ENCODE measurements at regions not wholly inside any gene's neighbourhood (a gene's known extent, or its start where the extent isn't known, plus 50 kb on each side); places are given as distances from the start of the nearest gene placed in this dataset.

DNA sequence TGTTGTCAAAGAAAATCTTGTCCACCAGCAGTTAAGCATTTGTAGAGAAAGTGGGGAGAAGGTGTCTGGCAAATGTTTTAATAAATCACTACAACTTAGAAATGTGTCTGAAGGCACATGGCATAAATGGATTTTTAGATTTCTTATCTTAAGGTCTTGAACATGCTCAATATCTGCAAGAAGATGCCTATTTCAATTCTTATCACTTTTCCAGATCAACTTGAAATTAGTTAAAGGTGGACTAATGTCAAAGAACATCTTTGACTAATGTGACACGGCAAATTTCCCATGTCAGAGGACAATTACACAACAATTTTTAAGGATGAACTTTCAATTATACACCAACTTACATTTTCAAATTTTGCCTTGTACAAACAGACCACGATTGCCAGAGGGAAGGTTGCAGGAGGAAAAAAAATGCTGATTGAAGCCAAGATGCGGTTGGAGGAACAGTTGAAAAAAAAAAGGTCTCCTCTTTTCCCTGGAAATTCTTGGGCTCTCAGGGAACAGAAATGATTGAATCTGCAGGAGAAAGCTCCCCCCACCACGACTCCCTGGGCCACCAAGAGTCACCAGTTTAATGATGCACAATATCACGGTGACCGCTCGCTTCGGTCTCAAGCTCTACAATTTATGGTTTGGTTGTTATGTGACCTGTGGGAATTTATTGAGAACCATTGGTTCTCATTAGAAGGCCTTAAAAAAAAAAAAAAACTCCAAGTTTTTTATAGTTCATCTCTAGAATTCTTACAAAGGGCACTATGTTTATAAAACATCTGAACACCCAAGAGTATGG is 507.6 kb upstream of the ADAMTS9 start:
- H3K27me3 Mint-ChIP-seq (ENCODE audit: low read depth): no peaks in the 10 kb centered on the region
- TF ChIP-seq CTCF (IDR thresholded peaks at IDR 0.05): no peak
- H3K27ac Mint-ChIP-seq (ENCODE audit: unreplicated experiment): no peak overlapping the region
- DNase-seq (ENCODE audit: low spot score): no peak
- no peak overlapping the region for H3K4me3 Mint-ChIP-seq (ENCODE audit: unreplicated experiment)
- no peaks in the 10 kb centered on the region for H3K9me3 Mint-ChIP-seq (ENCODE audit: low read depth)
- H3K36me3 Mint-ChIP-seq (ENCODE audit: low read depth): no peaks in the 10 kb centered on the region
- H3K4me1 Mint-ChIP-seq (ENCODE audit: low read depth): peaks cover 13% of the 10 kb centered on the region

- Mint-ChIP-seq H3K36me3 (ENCODE audit: low read depth) (no peaks in the 10 kb centered on the region), H3K4me1 (ENCODE audit: low read depth) (peaks cover 13% of the 10 kb centered on the region), H3K9me3 (ENCODE audit: low read depth) (no peaks in the 10 kb centered on the region), H3K4me3 (ENCODE audit: unreplicated experiment) (no peak overlapping the region), H3K27ac (ENCODE audit: unreplicated experiment) (no peak overlapping the region), H3K27me3 (ENCODE audit: low read depth) (no peaks in the 10 kb centered on the region)
- TF ChIP-seq CTCF (IDR thresholded peaks at IDR 0.05): no peak
- no peak for DNase-seq (ENCODE audit: low spot score)
These were observed 506.9 kb upstream of the ADAMTS9 start for GRCh38 chr3:65194744-65195143.

- Mint-ChIP-seq H3K4me3 (ENCODE audit: unreplicated experiment) (no peak overlapping the region), H3K27ac (ENCODE audit: unreplicated experiment) (no peak overlapping the region), H3K9me3 (ENCODE audit: low read depth) (no peaks in the 10 kb centered on the region), H3K36me3 (ENCODE audit: low read depth) (no peaks in the 10 kb centered on the region), H3K27me3 (ENCODE audit: low read depth) (no peaks in the 10 kb centered on the region), H3K4me1 (ENCODE audit: low read depth) (peaks cover 13% of the 10 kb centered on the region)
- no peak for TF ChIP-seq CTCF (IDR thresholded peaks at IDR 0.05)
- DNase-seq (ENCODE audit: low spot score): no peak
These were observed 506.4 kb upstream of the ADAMTS9 start for GRCh38 chr3:65194047-65194714.

DNA sequence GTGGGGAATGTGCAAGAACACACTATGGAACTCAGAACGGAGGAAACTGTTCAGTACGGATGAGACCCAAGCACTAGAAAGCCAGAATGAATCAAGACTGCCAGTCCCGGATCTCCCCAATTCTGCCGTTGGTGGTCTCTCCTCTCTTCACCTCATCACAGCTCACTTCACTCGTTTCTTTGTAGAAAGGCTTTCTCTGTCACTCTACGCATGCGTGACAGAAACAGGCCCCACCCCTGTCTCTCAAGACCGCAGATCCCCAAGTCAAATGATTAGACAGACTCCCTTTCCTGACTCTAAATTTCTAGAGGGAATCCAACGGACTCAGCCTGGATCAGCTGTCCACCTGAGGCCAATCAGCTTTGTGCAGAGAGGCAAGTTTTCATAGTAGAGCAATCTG is 505.7 kb upstream of the ADAMTS9 start:
- H3K36me3 Mint-ChIP-seq (ENCODE audit: low read depth): no peaks in the 10 kb centered on the region
- no peak overlapping the region for H3K4me3 Mint-ChIP-seq (ENCODE audit: unreplicated experiment)
- H3K27me3 Mint-ChIP-seq (ENCODE audit: low read depth): no peaks in the 10 kb centered on the region
- no peak for DNase-seq (ENCODE audit: low spot score)
- no peak for TF ChIP-seq CTCF (IDR thresholded peaks at IDR 0.05)
- H3K27ac Mint-ChIP-seq (ENCODE audit: unreplicated experiment): no peak overlapping the region
- H3K9me3 Mint-ChIP-seq (ENCODE audit: low read depth): no peaks in the 10 kb centered on the region
- peaks cover 13% of the 10 kb centered on the region for H3K4me1 Mint-ChIP-seq (ENCODE audit: low read depth)

GRCh38 chr3:65190111-65190510 is 502.3 kb upstream of the ADAMTS9 start:
- no peaks in the 10 kb centered on the region for H3K9me3 Mint-ChIP-seq (ENCODE audit: low read depth)
- peaks cover 5% of the 10 kb centered on the region for H3K27me3 Mint-ChIP-seq (ENCODE audit: low read depth)
- DNase-seq (ENCODE audit: low spot score): no peak
- TF ChIP-seq CTCF (IDR thresholded peaks at IDR 0.05): no peak
- no peak overlapping the region for H3K27ac Mint-ChIP-seq (ENCODE audit: unreplicated experiment)
- no peaks in the 10 kb centered on the region for H3K4me1 Mint-ChIP-seq (ENCODE audit: low read depth)
- H3K36me3 Mint-ChIP-seq (ENCODE audit: low read depth): no peaks in the 10 kb centered on the region
- no peak overlapping the region for H3K4me3 Mint-ChIP-seq (ENCODE audit: unreplicated experiment)
